Astrocyte (in vitro differentiated cells and primary cell): ENCODE measurements at regions not wholly inside any gene's neighbourhood (a gene's known extent, or its start where the extent isn't known, plus 50 kb on each side); places are given as distances from the start of the nearest gene placed in this dataset.

ENCODE experiments used
- DNase-seq: peaks from one replicate; pipeline ENCODE4 v3.0.0-alpha.2; 2010; ENCODE audit warnings: low read depth
- FAIRE-seq: peaks from 2 replicates; lab custom pipeline; 2011; peaks lifted over from hg19 to GRCh38; lab: Jason Lieb, UNC
- H2AFZ ChIP-seq: 2 replicates; pipeline ENCODE4 v1.6.0; 2012; ENCODE audit warnings: low read depth, low read length, inconsistent platforms
- H3K27ac ChIP-seq: 2 replicates; pipeline ENCODE4 v1.5.1; 2011; ENCODE audit warnings: low read depth, low read length, inconsistent platforms
- H3K27me3 ChIP-seq: 2 replicates; pipeline ENCODE4 v1.6.0; 2011; ENCODE audit warnings: low read length, inconsistent platforms; ENCODE audit not compliant: insufficient read depth
- H3K36me3 ChIP-seq: 2 replicates; pipeline ENCODE4 v1.5.1; 2011; ENCODE audit warnings: low read length, inconsistent platforms; ENCODE audit not compliant: insufficient read depth
- H3K4me1 ChIP-seq: 2 replicates; pipeline ENCODE4 v1.5.1; 2011; ENCODE audit warnings: low read length, inconsistent platforms; ENCODE audit not compliant: insufficient read depth
- H3K4me2 ChIP-seq: 2 replicates; pipeline ENCODE4 v1.6.0; 2012; ENCODE audit warnings: low read length, inconsistent platforms
- H3K4me3 ChIP-seq: 2 replicates; pipeline ENCODE4 v1.5.1; 2011; ENCODE audit warnings: low read depth, mild to moderate bottlenecking, low read length, inconsistent platforms; ENCODE audit not compliant: insufficient read depth
- H3K79me2 ChIP-seq: 2 replicates; pipeline ENCODE4 v1.6.0; 2012; ENCODE audit warnings: mild to moderate bottlenecking, low read length, inconsistent platforms; ENCODE audit not compliant: insufficient read depth
- H3K9ac ChIP-seq: 2 replicates; pipeline ENCODE4 v1.6.0; 2012; ENCODE audit warnings: mild to moderate bottlenecking, low read length, inconsistent platforms
- H3K9me3 ChIP-seq: 2 replicates; pipeline ENCODE4 v1.5.1; 2012; ENCODE audit warnings: low read depth, mild to moderate bottlenecking, low read length, inconsistent platforms; ENCODE audit not compliant: insufficient read depth
- H4K20me1 ChIP-seq: 2 replicates; pipeline ENCODE4 v1.6.0; 2012; ENCODE audit warnings: low read length, inconsistent platforms; ENCODE audit not compliant: insufficient read depth
- H3K27ac Mint-ChIP-seq: one replicate; pipeline ENCODE4 v1.8.0; 2021; ENCODE audit warnings: mild to moderate bottlenecking, mixed read lengths; ENCODE audit not compliant: unreplicated experiment
- H3K27me3 Mint-ChIP-seq: one replicate; pipeline ENCODE4 v1.8.0; 2021; ENCODE audit warnings: low read depth, mixed read lengths; ENCODE audit not compliant: unreplicated experiment
- H3K36me3 Mint-ChIP-seq: one replicate; pipeline ENCODE4 v1.8.0; 2021; ENCODE audit warnings: low read depth, mixed read lengths; ENCODE audit not compliant: unreplicated experiment
- H3K4me1 Mint-ChIP-seq: one replicate; pipeline ENCODE4 v1.8.0; 2021; ENCODE audit warnings: low read depth, mixed read lengths; ENCODE audit not compliant: unreplicated experiment
- H3K4me3 Mint-ChIP-seq: one replicate; pipeline ENCODE4 v1.8.0; 2021; ENCODE audit warnings: mild to moderate bottlenecking, moderate library complexity, mixed read lengths; ENCODE audit not compliant: unreplicated experiment
- H3K9me3 Mint-ChIP-seq: one replicate; pipeline ENCODE4 v1.8.0; 2021; ENCODE audit warnings: mild to moderate bottlenecking, mixed read lengths; ENCODE audit not compliant: unreplicated experiment
- EZH2 ChIP-seq: IDR thresholded peaks from 2 replicates; pipeline ENCODE4 v1.6.1; 2012; ENCODE audit warnings: mild to moderate bottlenecking, low read length, inconsistent platforms; ENCODE audit not compliant: insufficient read depth
- TF ChIP-seq, protein P1 (sequence below): IDR thresholded peaks from 2 replicates; pipeline ENCODE4 v1.5.1; 2011; ENCODE audit warnings: low read depth, mild to moderate bottlenecking, inconsistent platforms, low read length, moderate library complexity; ENCODE audit not compliant: insufficient read depth

GRCh38 chr6:154923199-154923869 lies 71.8 kb upstream of the TIAM2 start:
- Histone ChIP-seq H3K9ac (no peak overlapping the region), H3K4me1 (peaks cover 14% of the 10 kb centered on the region), H4K20me1 (peaks cover 4% of the 10 kb centered on the region), H3K27ac (no peak overlapping the region), H3K9me3 (no peaks in the 10 kb centered on the region), H3K4me3 (no peak overlapping the region), H3K79me2 (no peaks in the 10 kb centered on the region), H2AFZ (no peak overlapping the region), H3K36me3 (no peaks in the 10 kb centered on the region), H3K4me2 (no peak overlapping the region), H3K27me3 (no peaks in the 10 kb centered on the region)
- no peak for TF ChIP-seq EZH2
- TF ChIP-seq, protein P1, sequence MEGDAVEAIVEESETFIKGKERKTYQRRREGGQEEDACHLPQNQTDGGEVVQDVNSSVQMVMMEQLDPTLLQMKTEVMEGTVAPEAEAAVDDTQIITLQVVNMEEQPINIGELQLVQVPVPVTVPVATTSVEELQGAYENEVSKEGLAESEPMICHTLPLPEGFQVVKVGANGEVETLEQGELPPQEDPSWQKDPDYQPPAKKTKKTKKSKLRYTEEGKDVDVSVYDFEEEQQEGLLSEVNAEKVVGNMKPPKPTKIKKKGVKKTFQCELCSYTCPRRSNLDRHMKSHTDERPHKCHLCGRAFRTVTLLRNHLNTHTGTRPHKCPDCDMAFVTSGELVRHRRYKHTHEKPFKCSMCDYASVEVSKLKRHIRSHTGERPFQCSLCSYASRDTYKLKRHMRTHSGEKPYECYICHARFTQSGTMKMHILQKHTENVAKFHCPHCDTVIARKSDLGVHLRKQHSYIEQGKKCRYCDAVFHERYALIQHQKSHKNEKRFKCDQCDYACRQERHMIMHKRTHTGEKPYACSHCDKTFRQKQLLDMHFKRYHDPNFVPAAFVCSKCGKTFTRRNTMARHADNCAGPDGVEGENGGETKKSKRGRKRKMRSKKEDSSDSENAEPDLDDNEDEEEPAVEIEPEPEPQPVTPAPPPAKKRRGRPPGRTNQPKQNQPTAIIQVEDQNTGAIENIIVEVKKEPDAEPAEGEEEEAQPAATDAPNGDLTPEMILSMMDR: no peak
- no peak for DNase-seq
- FAIRE-seq: no peak
- Mint-ChIP-seq H3K4me3 (no peak overlapping the region), H3K4me1 (peaks cover 9% of the 10 kb centered on the region), H3K36me3 (no peaks in the 10 kb centered on the region), H3K27me3 (peaks cover 2% of the 10 kb centered on the region), H3K27ac (no peak overlapping the region), H3K9me3 (no peaks in the 10 kb centered on the region)

DNA sequence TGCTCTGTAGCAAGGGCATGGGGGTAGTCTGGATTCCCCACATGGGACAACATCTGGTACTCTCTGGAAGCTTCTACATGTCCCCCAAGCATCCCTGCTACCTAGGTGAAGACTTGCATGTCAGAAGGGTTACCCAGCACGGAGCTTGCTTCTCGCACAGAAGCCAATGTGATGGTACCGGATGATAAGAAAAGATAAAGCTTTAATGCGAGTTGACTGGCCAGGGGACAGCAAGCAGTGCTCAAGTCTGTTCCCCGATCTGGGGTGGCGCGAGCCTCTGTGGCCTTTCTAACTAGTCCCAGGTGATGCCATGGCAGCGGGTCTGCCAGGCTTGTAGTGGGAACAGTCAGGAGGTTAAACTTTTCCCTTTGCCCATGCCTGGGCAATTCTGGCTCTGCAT lies 70.0 kb upstream of the TIAM2 start:
- Histone ChIP-seq H3K4me1 (peaks cover 14% of the 10 kb centered on the region), H3K9me3 (no peaks in the 10 kb centered on the region), H3K79me2 (no peaks in the 10 kb centered on the region), H3K27me3 (no peaks in the 10 kb centered on the region), H3K9ac (no peak overlapping the region), H2AFZ (no peak overlapping the region), H3K27ac (no peak overlapping the region), H3K36me3 (no peaks in the 10 kb centered on the region), H4K20me1 (no peaks in the 10 kb centered on the region), H3K4me2 (no peak overlapping the region), H3K4me3 (no peak overlapping the region)
- DNase-seq: no peak
- Mint-ChIP-seq H3K9me3 (no peaks in the 10 kb centered on the region), H3K27me3 (peaks cover 2% of the 10 kb centered on the region), H3K27ac (no peak overlapping the region), H3K36me3 (no peaks in the 10 kb centered on the region), H3K4me3 (no peak overlapping the region), H3K4me1 (peaks cover 12% of the 10 kb centered on the region)
- FAIRE-seq: no peak
- no peak for TF ChIP-seq EZH2
- TF ChIP-seq, protein P1: no peak

GRCh38 chr6:154926366-154926765 lies 68.7 kb upstream of the TIAM2 start:
- H3K4me1 ChIP-seq: peaks cover 7% of the 10 kb centered on the region
- TF ChIP-seq EZH2: no peak
- TF ChIP-seq, protein P1: no peak
- H3K9ac ChIP-seq: no peak overlapping the region
- H2AFZ ChIP-seq: no peak overlapping the region
- no peak for FAIRE-seq
- H3K9me3 ChIP-seq: no peaks in the 10 kb centered on the region
- H3K4me2 ChIP-seq: no peak overlapping the region
- Mint-ChIP-seq H3K27me3 (peaks cover 2% of the 10 kb centered on the region), H3K4me1 (peaks cover 20% of the 10 kb centered on the region), H3K4me3 (no peak overlapping the region), H3K9me3 (no peaks in the 10 kb centered on the region), H3K27ac (no peak overlapping the region), H3K36me3 (no peaks in the 10 kb centered on the region)
- no peaks in the 10 kb centered on the region for H3K36me3 ChIP-seq
- H3K27me3 ChIP-seq: no peaks in the 10 kb centered on the region
- no peak for DNase-seq
- no peaks in the 10 kb centered on the region for H4K20me1 ChIP-seq
- H3K79me2 ChIP-seq: no peaks in the 10 kb centered on the region
- H3K27ac ChIP-seq: no peak overlapping the region
- no peak overlapping the region for H3K4me3 ChIP-seq
